BE2C (cell line): ENCODE measurements at regions not wholly inside any gene's neighbourhood (a gene's known extent, or its start where the extent isn't known, plus 50 kb on each side); places are given as distances from the start of the nearest gene placed in this dataset.

ENCODE experiments used
- DNase-seq: peaks from one replicate; pipeline ENCODE4 v3.0.0-alpha.2; 2020
- H3K27me3 ChIP-seq: fragments of 250-450 bp; sonication (Bioruptor Pico); 2 replicates; pipeline ENCODE4 v1.5.1; 2020; ENCODE audit warnings: mild to moderate bottlenecking
- H3K36me3 ChIP-seq: fragments of 250-450 bp; sonication (Bioruptor Pico); 2 replicates; pipeline ENCODE4 v1.5.1; 2020; ENCODE audit warnings: mild to moderate bottlenecking
- H3K4me1 ChIP-seq: fragments of 250-450 bp; sonication (Bioruptor Pico); 2 replicates; pipeline ENCODE4 v1.5.1; 2020
- H3K4me3 ChIP-seq: 2 replicates; pipeline ENCODE4 v1.5.1; 2011; ENCODE audit warnings: low read depth, low read length
- H3K9me3 ChIP-seq: fragments of 250-450 bp; sonication (Bioruptor Pico); 2 replicates; pipeline ENCODE4 v1.5.1; 2020
- TF ChIP-seq, protein P1 (sequence below): IDR thresholded peaks from 2 replicates; pipeline ENCODE4 v1.5.1; 2012; ENCODE audit warnings: mild to moderate bottlenecking, low read depth, low read length

DNA sequence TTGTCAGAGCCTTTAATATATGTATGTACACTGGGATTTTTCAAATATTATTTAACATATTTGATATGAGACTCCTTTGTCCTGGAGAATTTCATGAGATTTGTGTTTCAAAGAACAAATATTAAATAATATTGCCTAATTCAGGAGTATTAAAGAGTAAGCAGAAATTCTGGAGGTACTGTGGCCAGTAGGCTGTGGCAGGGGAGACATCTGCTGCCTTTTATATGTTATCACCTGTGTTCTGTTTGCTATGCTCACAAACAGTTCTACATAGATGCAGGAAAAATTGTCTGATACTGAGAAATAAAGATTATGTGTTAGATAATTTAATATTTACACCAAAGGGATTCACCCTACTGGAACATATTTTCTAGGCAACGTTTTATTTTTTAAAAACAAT, 395.4 kb upstream of the SLC35B3 start:
- TF ChIP-seq, protein P1, sequence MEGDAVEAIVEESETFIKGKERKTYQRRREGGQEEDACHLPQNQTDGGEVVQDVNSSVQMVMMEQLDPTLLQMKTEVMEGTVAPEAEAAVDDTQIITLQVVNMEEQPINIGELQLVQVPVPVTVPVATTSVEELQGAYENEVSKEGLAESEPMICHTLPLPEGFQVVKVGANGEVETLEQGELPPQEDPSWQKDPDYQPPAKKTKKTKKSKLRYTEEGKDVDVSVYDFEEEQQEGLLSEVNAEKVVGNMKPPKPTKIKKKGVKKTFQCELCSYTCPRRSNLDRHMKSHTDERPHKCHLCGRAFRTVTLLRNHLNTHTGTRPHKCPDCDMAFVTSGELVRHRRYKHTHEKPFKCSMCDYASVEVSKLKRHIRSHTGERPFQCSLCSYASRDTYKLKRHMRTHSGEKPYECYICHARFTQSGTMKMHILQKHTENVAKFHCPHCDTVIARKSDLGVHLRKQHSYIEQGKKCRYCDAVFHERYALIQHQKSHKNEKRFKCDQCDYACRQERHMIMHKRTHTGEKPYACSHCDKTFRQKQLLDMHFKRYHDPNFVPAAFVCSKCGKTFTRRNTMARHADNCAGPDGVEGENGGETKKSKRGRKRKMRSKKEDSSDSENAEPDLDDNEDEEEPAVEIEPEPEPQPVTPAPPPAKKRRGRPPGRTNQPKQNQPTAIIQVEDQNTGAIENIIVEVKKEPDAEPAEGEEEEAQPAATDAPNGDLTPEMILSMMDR = no peak
- no peaks in the 10 kb centered on the region for H3K9me3 ChIP-seq
- H3K4me3 ChIP-seq = no peak overlapping the region
- no peaks in the 10 kb centered on the region for H3K4me1 ChIP-seq
- DNase-seq = no peak
- H3K27me3 ChIP-seq = no peaks in the 10 kb centered on the region
- no peaks in the 10 kb centered on the region for H3K36me3 ChIP-seq

DNA sequence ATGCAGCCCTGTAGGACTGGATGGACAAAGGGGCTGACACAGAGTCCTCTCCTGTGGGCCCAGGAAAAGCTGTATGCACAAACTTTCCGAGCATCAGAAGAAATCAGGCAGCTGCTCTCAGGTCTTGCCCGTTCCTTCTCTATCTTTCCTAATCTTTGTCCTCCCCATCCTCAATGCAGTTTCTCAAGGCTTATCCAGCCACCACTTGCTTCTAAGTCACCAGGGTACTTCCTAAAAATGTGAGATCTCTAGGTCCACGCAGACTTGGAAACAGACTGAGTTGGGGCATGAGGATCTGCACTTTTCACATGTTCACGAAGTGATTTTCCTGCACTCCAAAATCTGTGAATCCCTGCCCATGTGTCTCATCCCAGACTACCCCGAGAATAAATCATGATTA, 394.5 kb upstream of the SLC35B3 start:
- H3K4me1 ChIP-seq = no peaks in the 10 kb centered on the region
- no peaks in the 10 kb centered on the region for H3K9me3 ChIP-seq
- no peak overlapping the region for H3K4me3 ChIP-seq
- no peak for DNase-seq
- no peaks in the 10 kb centered on the region for H3K36me3 ChIP-seq
- no peaks in the 10 kb centered on the region for H3K27me3 ChIP-seq
- TF ChIP-seq, protein P1 = no peak

DNA sequence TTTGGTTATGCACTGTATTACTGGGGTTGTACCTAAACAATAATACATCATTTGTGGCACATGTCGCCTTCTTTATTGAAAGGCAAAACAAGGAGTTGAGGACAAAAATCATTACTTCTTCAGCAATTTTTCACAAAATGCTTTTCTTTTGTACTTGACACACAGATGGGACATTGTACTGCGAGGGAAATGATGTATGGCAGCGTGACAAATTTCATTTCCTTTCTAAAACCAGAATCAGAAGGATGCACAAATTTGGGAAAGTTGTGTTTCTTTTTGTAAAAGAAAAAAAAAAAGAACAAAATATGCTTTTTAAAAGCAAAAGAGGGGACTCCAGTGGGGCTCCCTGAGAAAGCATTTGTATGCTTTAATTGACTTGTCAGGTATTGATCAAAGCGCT, 394.0 kb upstream of the SLC35B3 start:
- no peak overlapping the region for H3K4me3 ChIP-seq
- H3K27me3 ChIP-seq = no peaks in the 10 kb centered on the region
- no peak for DNase-seq
- no peaks in the 10 kb centered on the region for H3K36me3 ChIP-seq
- TF ChIP-seq, protein P1 = no peak
- no peaks in the 10 kb centered on the region for H3K9me3 ChIP-seq
- no peaks in the 10 kb centered on the region for H3K4me1 ChIP-seq

DNA sequence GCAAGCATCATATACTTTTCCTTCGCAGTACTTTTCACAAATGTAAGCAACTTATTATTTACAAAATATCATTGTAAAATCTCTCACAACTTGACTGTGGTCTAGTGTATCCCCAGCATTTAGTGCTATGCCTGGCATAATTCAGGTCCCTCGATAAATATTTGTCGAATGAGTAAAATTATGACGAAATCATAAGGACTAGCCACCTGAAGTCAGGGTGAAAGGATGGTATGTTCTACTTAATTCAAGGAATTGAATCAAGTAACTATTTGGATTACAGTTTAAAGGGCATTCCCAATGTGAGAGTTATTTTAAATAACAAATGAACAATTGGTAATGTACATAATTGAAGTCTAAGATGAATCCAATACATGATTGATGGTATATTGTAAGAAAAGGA, 393.0 kb upstream of the SLC35B3 start:
- Histone ChIP-seq H3K36me3 (no peaks in the 10 kb centered on the region), H3K27me3 (no peaks in the 10 kb centered on the region), H3K4me1 (no peaks in the 10 kb centered on the region), H3K9me3 (no peaks in the 10 kb centered on the region), H3K4me3 (no peak overlapping the region)
- no peak for DNase-seq
- TF ChIP-seq, protein P1 = no peak

DNA sequence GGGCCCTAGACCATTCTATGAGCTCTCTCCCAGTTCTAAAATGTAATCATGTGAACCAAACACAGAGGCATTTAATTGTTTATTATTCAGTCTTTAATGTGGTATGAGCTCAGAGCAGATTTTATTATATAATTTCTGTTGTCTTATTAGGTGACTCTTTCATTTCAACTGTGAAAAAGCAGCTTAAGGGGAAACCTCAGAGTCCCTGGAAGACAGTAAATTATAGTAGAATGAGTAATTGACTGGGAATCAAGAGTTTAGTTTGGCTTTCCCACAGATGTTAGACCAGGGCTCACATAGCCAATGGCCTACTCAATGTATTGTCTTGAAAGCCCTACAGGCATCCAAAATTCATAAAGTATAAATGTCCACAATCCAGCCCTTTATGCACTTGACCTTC, 390.4 kb upstream of the SLC35B3 start:
- TF ChIP-seq, protein P1 = no peak
- H3K4me3 ChIP-seq = no peak overlapping the region
- no peaks in the 10 kb centered on the region for H3K36me3 ChIP-seq
- DNase-seq = no peak
- no peaks in the 10 kb centered on the region for H3K27me3 ChIP-seq
- H3K4me1 ChIP-seq = no peaks in the 10 kb centered on the region
- no peaks in the 10 kb centered on the region for H3K9me3 ChIP-seq

DNA sequence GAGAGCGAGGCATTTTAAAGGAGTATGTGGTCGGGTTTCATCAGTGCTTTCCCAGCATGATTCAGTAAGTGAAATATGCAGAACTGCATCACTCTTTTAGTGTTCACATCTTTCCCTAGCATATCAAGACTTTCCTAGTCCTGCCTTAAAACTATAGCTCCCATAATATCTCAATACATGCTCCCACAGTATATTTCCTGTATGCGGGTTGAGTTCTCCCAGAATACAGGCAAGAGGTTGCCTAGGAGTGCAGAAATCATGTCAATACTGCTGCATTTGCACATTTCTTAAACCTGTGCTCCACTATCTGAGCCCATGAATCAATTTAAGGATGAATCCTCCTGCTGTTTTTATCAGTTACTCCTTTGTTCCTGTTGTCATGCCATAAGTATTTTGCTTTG, 386.6 kb upstream of the SLC35B3 start:
- Histone ChIP-seq H3K36me3 (no peaks in the 10 kb centered on the region), H3K4me3 (no peak overlapping the region), H3K9me3 (no peaks in the 10 kb centered on the region), H3K4me1 (no peaks in the 10 kb centered on the region), H3K27me3 (no peaks in the 10 kb centered on the region)
- no peak for DNase-seq
- TF ChIP-seq, protein P1 = no peak
